ENCODE measurements at regions not wholly inside any gene's neighbourhood (a gene's known extent, or its start where the extent isn't known, plus 50 kb on each side); places are given as distances from the start of the nearest gene placed in this dataset.

- H3K27me3 Mint-ChIP-seq (ENCODE audit: unreplicated experiment): peaks cover 2% of the 10 kb centered on the region
- no peak for TF ChIP-seq CTCF (IDR thresholded peaks at IDR 0.05; ENCODE audit: unreplicated experiment)
- no peak overlapping the region for H3K27ac Mint-ChIP-seq (ENCODE audit: unreplicated experiment)
- H3K36me3 Mint-ChIP-seq (ENCODE audit: low read depth, unreplicated experiment): no peaks in the 10 kb centered on the region
- no peaks in the 10 kb centered on the region for H3K4me1 Mint-ChIP-seq (ENCODE audit: unreplicated experiment)
- H3K9me3 Mint-ChIP-seq (ENCODE audit: unreplicated experiment): no peaks in the 10 kb centered on the region
- no peak for DNase-seq (ENCODE audit: low spot score)
- no peak overlapping the region for H3K4me3 Mint-ChIP-seq (ENCODE audit: unreplicated experiment)
Measured at GRCh38 chr9:18111146-18111545, 362.8 kb upstream of the ADAMTSL1 start.

DNA sequence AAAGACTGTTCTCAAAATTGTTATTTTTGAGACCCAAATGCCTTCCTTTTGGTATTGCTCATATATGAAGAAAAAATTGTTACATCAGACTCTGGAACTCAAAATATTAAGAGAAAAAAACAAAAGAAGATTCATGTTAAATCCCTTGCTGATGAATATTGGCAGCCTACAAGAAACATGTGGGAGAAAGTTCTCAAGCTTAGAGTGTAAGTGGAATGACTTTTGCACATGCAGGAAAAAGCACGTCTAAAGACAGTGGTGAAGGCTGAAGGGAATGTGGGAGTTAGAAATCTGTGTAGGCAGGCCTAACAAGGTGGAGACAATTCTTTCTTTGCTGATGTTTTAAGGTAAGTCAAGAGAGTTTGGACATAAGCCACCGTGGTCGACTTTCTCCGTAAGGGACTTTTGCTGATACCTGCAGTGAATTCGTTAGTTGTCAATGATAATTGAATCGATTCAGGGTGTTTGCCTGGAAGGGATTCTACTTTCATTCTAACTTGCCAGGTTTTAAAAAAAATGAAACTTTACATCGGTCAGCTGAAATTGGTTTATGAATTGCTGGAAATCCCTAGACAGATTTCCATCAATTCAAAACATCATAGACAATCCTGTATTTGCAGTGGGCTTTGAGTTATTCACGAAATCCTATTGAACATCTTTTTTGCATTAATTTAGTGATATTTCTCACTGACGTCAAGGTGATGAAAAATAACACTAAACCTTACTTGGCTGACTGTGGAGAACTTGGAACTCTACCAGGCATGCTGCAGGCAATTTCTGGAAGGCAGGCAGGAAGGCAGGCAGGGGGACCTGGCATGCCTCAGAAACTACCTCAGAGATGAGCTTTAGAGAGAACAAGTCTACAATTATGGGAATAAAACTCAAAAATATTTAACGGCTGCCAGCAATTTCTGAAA lies 359.1 kb upstream of the ADAMTSL1 start:
- H3K27me3 Mint-ChIP-seq (ENCODE audit: unreplicated experiment): no peaks in the 10 kb centered on the region
- no peak overlapping the region for H3K27ac Mint-ChIP-seq (ENCODE audit: unreplicated experiment)
- H3K9me3 Mint-ChIP-seq (ENCODE audit: unreplicated experiment): no peaks in the 10 kb centered on the region
- H3K4me3 Mint-ChIP-seq (ENCODE audit: unreplicated experiment): no peak overlapping the region
- H3K36me3 Mint-ChIP-seq (ENCODE audit: low read depth, unreplicated experiment): no peaks in the 10 kb centered on the region
- no peak for DNase-seq (ENCODE audit: low spot score)
- no peaks in the 10 kb centered on the region for H3K4me1 Mint-ChIP-seq (ENCODE audit: unreplicated experiment)
- no peak for TF ChIP-seq CTCF (IDR thresholded peaks at IDR 0.05; ENCODE audit: unreplicated experiment)

DNA sequence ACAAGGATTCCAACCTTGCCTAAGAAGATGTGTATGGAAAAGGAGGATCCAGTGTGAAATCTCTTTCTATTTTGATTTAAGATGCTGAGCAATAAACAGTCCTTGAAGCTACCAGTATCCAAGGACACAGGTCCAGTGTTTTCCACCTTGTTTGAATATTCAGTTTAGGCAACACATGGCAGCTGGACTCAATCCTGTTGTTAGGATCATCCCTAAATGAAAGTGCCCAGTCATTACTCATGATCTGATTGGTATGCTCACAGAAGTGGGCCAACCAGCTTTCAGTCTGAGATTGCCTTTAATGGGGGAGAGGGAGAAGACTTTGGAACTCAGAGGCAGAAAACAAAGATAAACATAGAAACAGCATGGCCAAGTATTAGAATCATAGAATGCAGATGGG lies 355.7 kb upstream of the ADAMTSL1 start:
- Mint-ChIP-seq H3K4me3 (ENCODE audit: unreplicated experiment) (no peak overlapping the region), H3K36me3 (ENCODE audit: low read depth, unreplicated experiment) (no peaks in the 10 kb centered on the region), H3K27me3 (ENCODE audit: unreplicated experiment) (no peaks in the 10 kb centered on the region), H3K27ac (ENCODE audit: unreplicated experiment) (no peak overlapping the region), H3K9me3 (ENCODE audit: unreplicated experiment) (no peaks in the 10 kb centered on the region), H3K4me1 (ENCODE audit: unreplicated experiment) (no peaks in the 10 kb centered on the region)
- DNase-seq (ENCODE audit: low spot score): no peak
- TF ChIP-seq CTCF (IDR thresholded peaks at IDR 0.05; ENCODE audit: unreplicated experiment): no peak

GRCh38 chr9:18122171-18122570 lies 351.8 kb upstream of the ADAMTSL1 start:
- DNase-seq (ENCODE audit: low spot score): no peak
- no peak overlapping the region for H3K4me3 Mint-ChIP-seq (ENCODE audit: unreplicated experiment)
- no peaks in the 10 kb centered on the region for H3K36me3 Mint-ChIP-seq (ENCODE audit: low read depth, unreplicated experiment)
- H3K4me1 Mint-ChIP-seq (ENCODE audit: unreplicated experiment): no peaks in the 10 kb centered on the region
- TF ChIP-seq CTCF (IDR thresholded peaks at IDR 0.05; ENCODE audit: unreplicated experiment): no peak
- no peak overlapping the region for H3K27ac Mint-ChIP-seq (ENCODE audit: unreplicated experiment)
- no peaks in the 10 kb centered on the region for H3K9me3 Mint-ChIP-seq (ENCODE audit: unreplicated experiment)
- H3K27me3 Mint-ChIP-seq (ENCODE audit: unreplicated experiment): no peaks in the 10 kb centered on the region

DNA sequence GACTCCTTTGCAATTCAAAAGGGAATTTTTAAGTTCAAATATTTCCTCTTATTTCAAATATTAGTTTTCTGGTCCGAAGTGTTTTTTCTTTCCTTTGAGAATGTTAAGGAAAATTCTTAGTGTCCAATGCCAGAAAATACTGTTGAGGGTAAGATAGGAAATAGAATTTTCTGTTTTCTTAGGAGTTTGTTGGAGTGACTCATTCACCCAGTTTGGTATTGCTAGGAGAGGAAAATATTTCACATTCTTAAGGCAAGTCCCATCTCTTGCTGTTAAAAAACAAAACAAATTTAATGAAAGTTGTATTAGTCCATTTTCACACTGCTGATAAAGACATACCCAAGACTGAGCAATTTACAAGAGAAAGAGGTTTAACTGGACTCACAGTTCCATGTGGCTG lies 349.2 kb upstream of the ADAMTSL1 start:
- Mint-ChIP-seq H3K9me3 (ENCODE audit: unreplicated experiment) (no peaks in the 10 kb centered on the region), H3K36me3 (ENCODE audit: low read depth, unreplicated experiment) (no peaks in the 10 kb centered on the region), H3K4me3 (ENCODE audit: unreplicated experiment) (no peak overlapping the region), H3K4me1 (ENCODE audit: unreplicated experiment) (no peaks in the 10 kb centered on the region), H3K27me3 (ENCODE audit: unreplicated experiment) (no peaks in the 10 kb centered on the region), H3K27ac (ENCODE audit: unreplicated experiment) (no peak overlapping the region)
- no peak for DNase-seq (ENCODE audit: low spot score)
- no peak for TF ChIP-seq CTCF (IDR thresholded peaks at IDR 0.05; ENCODE audit: unreplicated experiment)

Data from endothelial cell (in vitro differentiated cells).